GM19025 (cell line): ENCODE measurements at regions not wholly inside any gene's neighbourhood (a gene's known extent, or its start where the extent isn't known, plus 50 kb on each side); places are given as distances from the start of the nearest gene placed in this dataset.

Source experiments
- ATAC-seq: cut with Tn5 transposase; IDR thresholded peaks from one replicate; pipeline ENCODE4 v1.9.1; 2021; ENCODE audit warnings: mild to moderate bottlenecking, low read depth, moderate library complexity; ENCODE audit not compliant: unreplicated experiment

GRCh38 chr5:98099448-98100105 lies 673.9 kb upstream of the RGMB start:
- no peak for ATAC-seq

- ATAC-seq: no peak
Measured at GRCh38 chr5:98101131-98101530, 672.3 kb upstream of the RGMB start.

- ATAC-seq: no peak
Measured at GRCh38 chr5:98102936-98103335, 670.5 kb upstream of the RGMB start.

DNA sequence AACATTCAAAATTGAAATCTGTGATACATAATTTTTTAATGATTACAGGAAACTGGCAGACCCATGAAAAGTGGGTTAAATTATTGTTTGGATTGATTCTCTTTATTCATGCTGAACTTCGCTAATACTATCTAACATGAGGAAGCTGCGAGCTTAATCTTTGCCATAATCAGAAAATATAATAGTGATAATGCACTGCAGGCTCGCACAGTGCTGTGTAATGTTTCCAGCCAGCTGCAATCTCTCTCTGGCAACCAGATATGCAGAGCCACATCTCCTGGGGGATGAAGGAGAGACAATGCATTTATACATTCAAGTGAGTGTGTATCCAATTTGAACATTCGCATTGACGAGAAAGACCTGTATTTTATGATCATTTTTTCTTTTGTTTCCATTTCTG lies 669.7 kb upstream of the RGMB start:
- no peak for ATAC-seq

DNA sequence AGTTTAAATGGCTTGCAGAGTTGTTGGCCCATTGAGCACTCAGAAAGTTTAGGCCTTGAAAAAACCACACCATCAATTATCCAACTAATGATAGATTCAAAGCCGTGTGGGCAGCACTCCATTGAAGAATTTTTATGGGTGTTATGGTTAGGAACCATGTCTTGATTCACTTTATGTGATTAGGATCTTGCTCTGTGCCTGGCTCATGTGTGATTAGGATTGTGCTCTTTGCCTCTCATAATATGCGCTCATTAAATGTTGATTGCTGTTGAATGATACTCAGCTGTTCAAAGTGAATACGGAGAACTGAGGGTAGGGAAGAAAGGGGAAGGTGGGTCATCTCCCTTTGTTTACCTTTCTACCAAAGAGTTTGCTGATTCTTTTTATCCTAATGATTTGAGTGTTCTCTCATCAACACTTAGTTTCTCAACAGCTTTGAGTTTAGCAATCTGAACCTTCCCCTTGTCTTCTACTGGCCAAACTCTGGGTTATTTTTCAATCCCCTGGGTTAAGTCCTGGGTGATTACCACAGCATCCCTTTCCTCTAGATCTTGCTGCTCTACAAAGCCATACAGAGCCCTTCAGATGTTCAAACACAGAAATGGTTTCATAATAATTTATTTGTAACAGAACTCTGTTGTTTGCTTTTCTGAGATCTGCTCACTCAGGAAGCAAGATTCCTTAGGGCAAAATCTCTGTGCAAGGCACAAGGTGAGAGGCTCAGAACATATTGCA lies 668.8 kb upstream of the RGMB start:
- ATAC-seq: no peak

GRCh38 chr5:98105681-98106080 lies 667.8 kb upstream of the RGMB start:
- no peak for ATAC-seq

DNA sequence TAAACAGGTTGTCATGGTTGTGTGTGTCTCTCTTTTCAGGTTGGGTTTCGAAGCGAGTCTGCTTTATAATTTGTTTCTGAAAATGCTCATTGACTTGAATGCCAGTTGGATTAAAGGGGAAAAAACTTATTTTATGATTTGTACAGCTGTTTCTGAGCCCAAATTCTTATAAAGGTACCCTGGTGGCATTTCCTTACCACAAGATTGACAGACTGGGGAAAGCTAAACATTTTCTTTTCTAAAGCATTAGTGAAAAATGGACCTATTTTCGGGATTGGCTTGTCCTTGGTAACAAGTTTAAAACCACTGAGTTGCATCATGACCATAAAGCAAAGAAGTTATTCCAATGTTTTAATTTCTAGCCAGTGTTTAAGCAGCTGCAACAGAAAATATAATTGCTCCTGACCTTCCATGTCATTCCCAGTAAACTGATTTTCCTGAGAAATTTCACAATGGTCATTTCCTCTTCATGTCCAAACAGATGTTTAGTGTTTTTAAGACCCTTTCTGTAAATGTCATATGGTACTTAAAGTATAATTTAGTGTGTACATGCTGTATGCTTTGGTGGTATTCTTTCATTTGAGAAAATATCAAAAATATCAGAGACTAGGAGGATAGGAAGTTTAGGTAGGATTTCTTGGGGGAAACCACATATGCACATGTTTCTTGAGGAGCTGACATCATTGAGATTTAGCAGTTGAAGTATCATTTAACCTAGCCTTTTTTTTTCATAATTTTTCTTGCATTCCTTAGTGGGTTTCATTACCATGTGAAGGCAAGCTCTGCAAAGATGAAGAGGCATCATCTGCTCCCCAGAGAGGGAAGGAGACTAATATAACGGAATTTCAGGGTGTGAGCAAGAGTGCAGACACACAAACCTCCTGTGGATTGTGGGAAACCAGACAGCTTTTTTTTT lies 667.1 kb upstream of the RGMB start:
- no peak for ATAC-seq

- no peak for ATAC-seq
Measured at GRCh38 chr5:98108497-98108896, 665.0 kb upstream of the RGMB start.

- no peak for ATAC-seq
Measured at GRCh38 chr5:98109561-98110006, 663.9 kb upstream of the RGMB start.

GRCh38 chr5:98110282-98110691 lies 663.2 kb upstream of the RGMB start:
- ATAC-seq: no peak

DNA sequence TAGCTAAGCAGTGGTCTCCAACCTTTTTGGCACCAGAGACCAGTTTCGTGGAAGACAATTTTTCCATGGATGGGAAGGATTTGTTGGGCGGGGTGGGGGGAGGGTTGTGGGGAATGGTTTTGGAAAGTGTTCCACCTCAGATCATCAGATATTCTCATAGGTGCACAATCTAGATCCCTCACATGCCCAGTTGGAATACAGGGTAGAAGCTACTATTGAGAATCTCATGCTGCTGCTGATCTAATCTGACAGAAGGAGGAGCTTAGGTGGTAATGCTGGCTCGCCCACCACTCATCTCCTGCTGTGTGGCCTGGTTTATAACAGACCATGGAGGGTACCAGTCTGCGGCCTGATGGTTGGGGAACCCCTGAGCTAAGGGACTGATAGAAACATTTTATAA lies 662.7 kb upstream of the RGMB start:
- ATAC-seq: no peak

DNA sequence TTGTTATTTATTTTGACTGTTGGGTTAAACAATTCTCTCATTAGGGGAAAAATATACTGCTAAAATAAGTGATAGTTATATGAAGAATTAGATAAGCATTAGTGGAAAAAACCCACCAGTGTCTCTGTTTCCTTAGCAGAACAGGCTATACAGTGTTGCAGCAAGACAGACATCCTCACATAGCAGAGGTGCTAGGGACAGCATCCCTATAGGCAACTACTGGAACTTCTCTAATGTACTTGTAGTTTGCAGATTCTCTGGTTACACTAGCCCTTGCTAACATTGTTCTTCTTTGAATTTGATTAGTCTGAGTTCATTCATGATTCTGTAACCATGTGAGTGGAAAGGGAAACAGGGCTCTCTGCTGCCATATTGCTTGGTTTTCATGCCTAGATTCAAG lies 661.8 kb upstream of the RGMB start:
- no peak for ATAC-seq

- no peak for ATAC-seq
Measured at GRCh38 chr5:98121036-98121936, 652.2 kb upstream of the RGMB start.

DNA sequence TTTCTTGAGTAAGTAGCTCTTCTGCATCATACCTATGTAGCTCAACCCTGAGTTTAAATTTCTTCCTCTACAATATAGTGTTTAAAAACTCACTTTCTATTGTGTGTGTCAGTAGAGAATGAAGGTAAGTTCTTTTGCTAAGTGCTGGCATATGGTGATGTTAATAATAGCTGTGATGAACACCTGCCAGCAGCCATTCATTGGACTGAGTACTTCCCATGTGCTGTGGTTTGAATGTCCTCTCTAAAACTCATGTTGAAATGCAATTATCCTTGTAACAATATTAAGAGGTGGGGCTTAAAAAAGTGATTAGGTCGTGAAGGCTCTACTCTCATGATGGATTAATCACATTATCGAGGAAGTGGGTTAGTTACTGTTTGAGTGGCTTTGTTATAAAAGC lies 645.2 kb upstream of the RGMB start:
- ATAC-seq: no peak

DNA sequence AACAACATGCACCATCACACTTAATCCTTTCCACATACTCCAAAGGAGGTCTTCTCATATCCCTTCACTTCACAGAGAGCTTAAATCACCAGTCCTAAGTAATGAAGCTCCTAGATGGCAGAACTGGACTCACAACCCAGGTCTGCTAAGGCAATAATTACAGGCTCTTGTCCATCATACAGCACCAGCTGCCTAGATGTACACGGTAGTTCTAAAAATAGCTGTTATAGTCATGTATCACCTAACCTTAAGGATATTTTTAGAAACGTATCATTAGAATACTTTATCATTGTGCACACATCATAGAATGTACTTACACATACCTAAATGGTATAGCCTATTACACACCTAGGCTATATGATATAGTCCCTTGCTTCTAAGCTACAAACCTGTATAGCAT lies 644.6 kb upstream of the RGMB start:
- no peak for ATAC-seq

DNA sequence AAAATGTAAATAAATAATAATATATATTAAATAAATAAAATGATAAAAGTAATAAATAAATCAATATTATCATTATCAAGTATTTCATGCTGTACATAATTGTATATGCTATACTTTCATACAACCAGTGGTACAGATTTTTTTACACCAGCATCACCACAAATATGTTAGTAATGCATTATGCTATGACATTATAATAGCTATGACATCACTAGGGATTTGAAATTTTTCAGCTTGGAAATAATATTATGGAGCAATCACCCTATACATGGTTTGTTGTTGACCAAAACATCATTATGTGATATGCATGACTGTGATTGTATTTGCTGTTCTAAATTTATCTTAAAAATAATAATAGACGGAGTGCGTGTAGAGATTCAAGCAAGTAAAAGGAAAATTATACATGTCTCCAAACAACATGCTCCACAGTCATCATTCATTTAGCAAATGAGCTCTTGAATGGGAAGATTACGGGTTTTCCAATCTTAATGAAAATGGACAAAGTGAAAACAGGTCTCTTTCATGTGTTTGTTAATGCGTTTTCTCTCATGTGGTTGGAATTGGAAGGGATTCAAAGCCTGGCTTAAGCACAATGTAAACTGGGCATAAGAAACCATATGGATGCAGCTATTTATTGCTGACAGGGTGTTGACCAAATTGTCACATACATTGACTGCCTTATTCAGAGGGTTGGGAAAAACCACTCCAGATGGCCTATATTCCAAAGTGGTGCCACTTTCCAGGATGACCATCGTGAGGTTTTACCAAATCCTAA lies 643.0 kb upstream of the RGMB start:
- no peak for ATAC-seq

GRCh38 chr5:98144116-98144515 lies 629.3 kb upstream of the RGMB start:
- no peak for ATAC-seq

GRCh38 chr5:98144710-98145109 lies 628.8 kb upstream of the RGMB start:
- ATAC-seq: no peak

- no peak for ATAC-seq
Measured at GRCh38 chr5:98157368-98157767, 616.1 kb upstream of the RGMB start.
